Activated naive CD8-positive, alpha-beta T cell treated with anti-CD3 and anti-CD28 coated beads, Interleukin-2, amount 50 U/mL, for 24 hours (primary cell): ENCODE measurements at regions not wholly inside any gene's neighbourhood (a gene's known extent, or its start where the extent isn't known, plus 50 kb on each side); places are given as distances from the start of the nearest gene placed in this dataset.
A peak's percentile ranks its signal among the peaks of the same experiment; 100 is the strongest.

Source experiments
- ATAC-seq: fragments of 150-1000 bp; cut with Tn5 transposase; one replicate; pipeline ENCODE4 v1.10.0; 2021
- DNase-seq: peaks from one replicate; pipeline ENCODE4 v3.0.0; 2021
- H3K27ac Mint-ChIP-seq: one replicate; pipeline ENCODE4 v1.8.0; 2021; ENCODE audit warnings: mild to moderate bottlenecking, mixed read lengths
- H3K27me3 Mint-ChIP-seq: one replicate; pipeline ENCODE4 v1.8.0; 2021; ENCODE audit warnings: mixed read lengths
- H3K36me3 Mint-ChIP-seq: one replicate; pipeline ENCODE4 v1.8.0; 2021; ENCODE audit warnings: low read depth, mixed read lengths
- H3K4me1 Mint-ChIP-seq: one replicate; pipeline ENCODE4 v1.8.0; 2021; ENCODE audit warnings: mixed read lengths
- H3K4me3 Mint-ChIP-seq: one replicate; pipeline ENCODE4 v1.8.0; 2021; ENCODE audit warnings: mild to moderate bottlenecking, moderate library complexity, mixed read lengths
- H3K9me3 Mint-ChIP-seq: one replicate; pipeline ENCODE4 v1.8.0; 2021; ENCODE audit warnings: mixed read lengths

- Mint-ChIP-seq H3K27ac (no peak overlapping the region), H3K4me1 (no peaks in the 10 kb centered on the region), H3K27me3 (no peaks in the 10 kb centered on the region), H3K9me3 (no peaks in the 10 kb centered on the region), H3K4me3 (no peak overlapping the region), H3K36me3 (no peaks in the 10 kb centered on the region)
- DNase-seq (no peak), ATAC-seq (no peak)
These were observed 54.4 kb upstream of the PIK3R1 start for GRCh38 chr5:68161156-68161555.

DNA sequence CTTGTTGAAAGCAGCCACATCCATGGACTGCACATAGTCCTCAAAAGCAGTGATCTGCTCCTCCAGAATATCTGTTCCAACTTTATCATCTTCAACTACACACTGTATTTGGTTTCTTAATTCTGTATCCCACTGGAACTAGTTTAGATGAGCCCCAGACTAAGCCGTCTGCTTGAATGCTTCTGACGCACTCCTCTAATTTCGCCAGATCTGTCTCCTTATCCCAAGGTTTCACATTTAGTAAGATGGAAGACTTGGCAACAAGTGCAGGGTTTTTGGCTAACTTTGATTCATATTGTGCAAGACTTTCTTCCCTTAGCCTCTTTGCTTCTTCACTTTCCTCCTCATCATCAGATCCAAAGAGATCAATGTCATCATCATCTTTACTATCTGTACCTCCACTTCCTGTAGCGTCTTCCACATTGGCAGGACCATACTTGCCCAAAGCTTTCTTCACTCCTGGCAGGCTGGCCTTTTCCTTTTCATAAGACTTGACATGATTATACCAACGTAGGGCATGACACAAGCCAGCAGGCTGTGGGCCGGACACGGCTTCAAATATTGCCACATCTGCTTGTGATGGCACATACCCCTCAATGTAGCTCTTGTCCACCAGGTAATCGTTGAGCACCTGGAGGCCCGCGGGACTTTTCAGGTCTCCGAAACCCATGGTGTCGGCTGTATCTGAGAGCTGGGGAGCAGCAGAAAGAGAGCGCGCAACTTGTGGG is 56.2 kb upstream of the PIK3R1 start:
- Mint-ChIP-seq H3K27me3 (no peaks in the 10 kb centered on the region), H3K9me3 (no peaks in the 10 kb centered on the region), H3K36me3 (no peaks in the 10 kb centered on the region), H3K27ac (no peak overlapping the region), H3K4me1 (peaks cover 1% of the 10 kb centered on the region), H3K4me3 (no peak overlapping the region)
- DNase-seq, result no peak
- ATAC-seq, result no peak

- no peak for ATAC-seq
- no peak overlapping the region for H3K4me3 Mint-ChIP-seq
- no peaks in the 10 kb centered on the region for H3K27me3 Mint-ChIP-seq
- DNase-seq, result no peak
- no peaks in the 10 kb centered on the region for H3K9me3 Mint-ChIP-seq
- peaks cover 3% of the 10 kb centered on the region for H3K4me1 Mint-ChIP-seq
- H3K27ac Mint-ChIP-seq, result no peak overlapping the region
- no peaks in the 10 kb centered on the region for H3K36me3 Mint-ChIP-seq
These were observed 59.6 kb upstream of the PIK3R1 start for GRCh38 chr5:68155940-68156339.

DNA sequence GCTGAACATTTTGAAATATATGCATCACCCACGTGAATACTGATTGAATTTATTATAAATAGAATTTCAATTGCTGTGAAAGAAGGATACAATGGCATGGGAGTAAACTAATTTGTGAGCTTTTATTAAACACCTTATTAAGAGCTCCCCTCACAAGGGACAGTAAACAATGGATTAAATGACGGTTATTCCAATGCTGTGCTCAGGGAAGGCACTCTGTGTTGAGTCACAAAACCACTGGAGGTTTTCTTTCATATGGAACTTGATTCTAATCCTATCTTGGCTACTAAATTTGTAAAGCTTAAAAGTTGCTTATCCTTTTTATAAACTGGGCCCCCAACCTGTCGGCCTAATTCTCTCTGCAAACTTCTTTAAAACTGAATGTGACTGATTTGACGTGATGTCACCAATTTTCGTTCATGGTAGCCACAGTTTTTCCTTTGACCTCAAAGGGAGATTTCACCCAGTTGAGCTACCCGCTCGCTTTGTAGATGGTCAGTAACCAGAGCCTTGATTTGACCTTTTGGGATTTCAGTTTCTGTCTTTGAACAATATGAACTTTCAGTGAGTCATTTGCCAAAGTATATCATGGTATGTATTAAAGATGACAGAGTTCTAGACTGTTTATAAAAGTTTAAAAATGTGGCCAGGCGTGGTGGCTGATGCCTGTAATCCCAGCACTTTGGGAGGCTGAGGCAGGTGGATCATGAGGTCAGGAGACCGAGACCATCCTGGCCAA is 61.3 kb upstream of the PIK3R1 start:
- Mint-ChIP-seq H3K27ac (no peak overlapping the region), H3K4me1 (peaks cover 4% of the 10 kb centered on the region), H3K36me3 (peaks cover under 1% of the 10 kb centered on the region), H3K9me3 (no peaks in the 10 kb centered on the region), H3K27me3 (no peaks in the 10 kb centered on the region), H3K4me3 (no peak overlapping the region)
- ATAC-seq (peak; percentile 59), DNase-seq (no peak)

GRCh38 chr5:68151812-68152211 is 63.7 kb upstream of the PIK3R1 start:
- Mint-ChIP-seq H3K9me3 (no peaks in the 10 kb centered on the region), H3K4me1 (peaks cover 21% of the 10 kb centered on the region), H3K36me3 (peaks cover 2% of the 10 kb centered on the region), H3K27me3 (no peaks in the 10 kb centered on the region), H3K4me3 (no peak overlapping the region), H3K27ac (no peak overlapping the region)
- DNase-seq (no peak), ATAC-seq (no peak)

DNA sequence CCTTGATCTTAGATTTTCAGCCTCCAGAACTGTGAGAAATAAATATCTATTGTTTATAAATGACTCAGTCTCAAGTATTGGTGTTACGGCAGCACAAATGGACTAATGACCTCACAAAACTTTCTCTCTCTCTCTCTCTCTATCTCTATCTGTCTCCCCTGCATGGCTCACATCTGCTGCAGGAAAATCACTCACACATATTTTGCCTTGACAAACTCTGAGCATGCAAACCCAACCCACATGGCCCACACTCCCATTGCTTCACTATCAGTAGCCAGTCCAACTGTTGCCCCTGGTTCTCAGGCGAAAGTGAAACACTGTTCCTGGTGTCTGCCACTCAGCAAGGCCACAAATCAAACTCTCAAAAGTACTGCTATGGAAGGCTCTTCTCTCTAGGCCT is 66.4 kb upstream of the PIK3R1 start:
- ATAC-seq (no peak), DNase-seq (no peak)
- Mint-ChIP-seq H3K27ac (no peak overlapping the region), H3K27me3 (no peaks in the 10 kb centered on the region), H3K9me3 (peaks cover 3% of the 10 kb centered on the region), H3K4me3 (no peak overlapping the region), H3K4me1 (peaks cover 20% of the 10 kb centered on the region), H3K36me3 (peaks cover 2% of the 10 kb centered on the region)

DNA sequence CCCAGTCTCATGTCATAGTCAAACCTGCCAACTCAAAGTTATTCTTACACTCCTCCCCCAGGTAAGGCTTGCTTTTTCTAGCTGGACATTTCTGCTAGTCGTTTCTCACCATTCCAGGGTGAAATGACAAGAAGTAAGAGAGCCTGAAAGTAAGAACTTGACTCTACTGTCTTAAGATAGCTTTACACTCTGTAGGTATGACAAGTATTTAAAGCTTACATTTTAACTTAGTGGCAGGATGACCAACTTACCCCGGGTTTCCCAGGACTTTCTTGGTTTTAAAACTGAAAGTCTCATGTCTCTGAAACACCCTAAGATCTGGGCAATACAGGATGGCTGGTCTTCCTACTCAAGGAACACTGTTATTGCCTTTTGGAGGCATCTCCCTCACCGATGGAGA is 67.5 kb upstream of the PIK3R1 start:
- DNase-seq, result no peak
- ATAC-seq, result peak; percentile 68
- H3K4me3 Mint-ChIP-seq, result peak overlapping the region; percentile 18
- peaks cover 2% of the 10 kb centered on the region for H3K36me3 Mint-ChIP-seq
- H3K9me3 Mint-ChIP-seq, result peaks cover 9% of the 10 kb centered on the region
- H3K27ac Mint-ChIP-seq, result peak overlapping the region; percentile 41
- H3K27me3 Mint-ChIP-seq, result no peaks in the 10 kb centered on the region
- H3K4me1 Mint-ChIP-seq, result peaks cover 20% of the 10 kb centered on the region

GRCh38 chr5:68147659-68148058 is 67.9 kb upstream of the PIK3R1 start:
- Mint-ChIP-seq H3K4me3 (peak overlapping the region; percentile 18), H3K9me3 (peaks cover 14% of the 10 kb centered on the region), H3K36me3 (peaks cover 2% of the 10 kb centered on the region), H3K27ac (peak overlapping the region; percentile 41), H3K4me1 (peaks cover 20% of the 10 kb centered on the region), H3K27me3 (no peaks in the 10 kb centered on the region)
- peak; percentile 71 for ATAC-seq
- DNase-seq, result no peak

DNA sequence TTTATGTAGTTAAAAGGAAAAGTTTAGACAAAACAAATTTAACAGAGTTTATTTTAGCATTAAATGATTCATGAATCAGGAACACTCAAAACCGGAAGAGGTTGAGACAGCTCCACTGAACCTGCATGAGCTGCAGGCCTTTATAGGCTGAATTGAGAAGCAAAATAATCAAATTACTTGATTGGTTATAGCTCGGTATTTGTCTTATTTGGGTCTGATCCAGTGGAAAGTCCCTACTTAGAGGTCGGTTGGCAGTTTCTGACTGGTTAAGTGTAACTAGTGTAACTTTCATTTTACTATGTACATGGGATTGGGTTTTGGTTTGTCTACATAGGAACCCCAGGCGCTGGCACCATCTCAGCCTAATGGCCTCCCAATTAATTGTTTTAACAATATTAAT is 74.1 kb upstream of the PIK3R1 start:
- H3K36me3 Mint-ChIP-seq, result no peaks in the 10 kb centered on the region
- H3K27me3 Mint-ChIP-seq, result no peaks in the 10 kb centered on the region
- H3K4me3 Mint-ChIP-seq, result no peak overlapping the region
- H3K9me3 Mint-ChIP-seq, result peaks cover 14% of the 10 kb centered on the region
- H3K4me1 Mint-ChIP-seq, result peaks cover 13% of the 10 kb centered on the region
- no peak overlapping the region for H3K27ac Mint-ChIP-seq
- no peak for DNase-seq
- peak; percentile 28 for ATAC-seq

- Mint-ChIP-seq H3K27me3 (no peaks in the 10 kb centered on the region), H3K4me3 (no peak overlapping the region), H3K9me3 (peaks cover 14% of the 10 kb centered on the region), H3K36me3 (no peaks in the 10 kb centered on the region), H3K4me1 (peaks cover 13% of the 10 kb centered on the region), H3K27ac (no peak overlapping the region)
- no peak for DNase-seq
- ATAC-seq, result no peak
These were observed 74.8 kb upstream of the PIK3R1 start for GRCh38 chr5:68140763-68141162.

- Mint-ChIP-seq H3K36me3 (no peaks in the 10 kb centered on the region), H3K27me3 (peaks cover 2% of the 10 kb centered on the region), H3K4me3 (no peak overlapping the region), H3K27ac (no peak overlapping the region), H3K4me1 (peaks cover 13% of the 10 kb centered on the region), H3K9me3 (peaks cover 13% of the 10 kb centered on the region)
- DNase-seq (no peak), ATAC-seq (no peak)
These were observed 75.7 kb upstream of the PIK3R1 start for GRCh38 chr5:68139611-68140441.

- Mint-ChIP-seq H3K4me3 (no peak overlapping the region), H3K36me3 (no peaks in the 10 kb centered on the region), H3K4me1 (peaks cover 12% of the 10 kb centered on the region), H3K9me3 (peaks cover under 1% of the 10 kb centered on the region), H3K27me3 (peaks cover 2% of the 10 kb centered on the region), H3K27ac (no peak overlapping the region)
- ATAC-seq (no peak), DNase-seq (no peak)
These were observed 77.9 kb upstream of the PIK3R1 start for GRCh38 chr5:68137511-68138140.

DNA sequence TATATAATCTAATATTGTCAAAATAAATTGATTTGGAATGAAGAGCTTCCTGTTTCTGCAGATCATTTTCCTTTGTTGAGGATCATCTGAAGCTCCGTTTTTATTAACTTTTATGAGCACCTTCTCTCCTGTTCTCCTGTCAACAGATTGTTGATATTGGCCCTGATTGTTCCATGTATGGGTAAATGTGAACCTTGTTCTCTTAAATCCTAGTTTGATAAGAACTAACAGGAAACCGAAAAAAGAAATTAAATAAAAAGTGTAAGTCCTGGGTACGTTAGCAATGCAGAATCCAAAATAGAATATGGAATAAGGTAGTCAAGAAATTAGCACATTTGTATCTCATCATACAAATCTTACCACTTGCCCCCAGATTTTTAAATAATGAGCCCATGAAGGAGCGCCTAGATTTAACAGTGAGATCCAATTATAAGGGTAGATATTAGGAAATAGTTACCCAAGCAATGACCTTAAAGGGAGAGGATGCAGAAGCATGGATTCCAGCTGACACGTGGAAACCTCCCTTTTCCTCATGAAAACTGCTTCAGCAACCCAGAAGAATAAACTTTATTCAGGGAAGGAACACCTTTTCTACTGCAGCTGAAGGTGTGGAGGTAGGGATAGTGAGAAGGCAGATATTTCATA is 80.8 kb upstream of the PIK3R1 start:
- Mint-ChIP-seq H3K4me3 (no peak overlapping the region), H3K27ac (no peak overlapping the region), H3K4me1 (no peaks in the 10 kb centered on the region), H3K9me3 (no peaks in the 10 kb centered on the region), H3K36me3 (no peaks in the 10 kb centered on the region), H3K27me3 (peaks cover 2% of the 10 kb centered on the region)
- no peak for ATAC-seq
- DNase-seq, result no peak

DNA sequence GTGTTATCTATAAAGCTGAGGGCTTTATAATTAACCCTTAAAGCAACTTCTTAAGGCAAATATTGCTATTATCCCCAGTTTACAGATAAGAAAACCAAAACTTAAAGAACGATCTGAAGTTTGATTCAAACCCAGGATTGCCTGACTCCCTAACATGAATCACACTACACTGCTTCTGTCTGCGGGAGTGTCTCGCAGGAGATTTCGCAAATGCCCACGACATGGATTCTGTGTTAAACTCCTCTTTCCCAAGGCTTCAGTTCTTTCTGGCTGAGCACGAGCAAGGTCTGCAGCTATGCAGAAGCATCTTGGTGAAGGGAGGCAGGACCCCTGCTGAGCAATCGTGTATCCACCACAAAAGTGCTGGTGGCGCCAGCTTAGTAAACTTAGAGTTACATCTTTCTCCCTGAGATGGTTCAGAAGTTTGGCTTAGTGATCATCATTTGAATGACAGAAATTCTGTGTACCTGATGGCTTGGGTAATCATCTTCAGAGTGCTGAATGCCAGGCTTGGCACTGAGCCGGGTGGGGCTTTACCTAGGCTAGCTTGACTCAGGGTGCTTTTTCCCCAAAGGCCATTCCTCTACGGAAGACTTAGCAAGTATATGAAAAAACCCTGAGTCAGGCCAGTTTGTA is 81.4 kb upstream of the PIK3R1 start:
- ATAC-seq (no peak), DNase-seq (no peak)
- no peaks in the 10 kb centered on the region for H3K36me3 Mint-ChIP-seq
- H3K4me1 Mint-ChIP-seq, result no peaks in the 10 kb centered on the region
- H3K4me3 Mint-ChIP-seq, result no peak overlapping the region
- no peaks in the 10 kb centered on the region for H3K9me3 Mint-ChIP-seq
- no peak overlapping the region for H3K27ac Mint-ChIP-seq
- peaks cover 2% of the 10 kb centered on the region for H3K27me3 Mint-ChIP-seq
